GM06990 (cell line): ENCODE measurements at regions not wholly inside any gene's neighbourhood (a gene's known extent, or its start where the extent isn't known, plus 50 kb on each side); places are given as distances from the start of the nearest gene placed in this dataset.

Experiments used
- DNase-seq: peaks from one replicate; pipeline ENCODE4 v3.0.0-alpha.2; 2011; ENCODE audit not compliant: insufficient read length; ENCODE audit errors: extremely low read depth
- H3K27me3 ChIP-seq: replicated peaks from 2 replicates; pipeline ENCODE4 v1.6.0; 2011; ENCODE audit warnings: low read length; ENCODE audit not compliant: control insufficient read depth, insufficient read depth
- H3K36me3 ChIP-seq: 2 replicates; pipeline ENCODE4 v1.5.1; 2011; ENCODE audit warnings: low read length; ENCODE audit not compliant: control insufficient read depth, insufficient read depth
- H3K4me3 ChIP-seq: replicated peaks from 2 replicates; pipeline ENCODE4 v1.5.1; 2011; ENCODE audit warnings: low read depth, mild to moderate bottlenecking, control low read depth, low read length
- CTCF ChIP-seq: IDR thresholded peaks from 2 replicates; pipeline ENCODE4 v1.5.1; 2011; ENCODE audit warnings: low read length, control low read depth, mild to moderate bottlenecking, inconsistent platforms; ENCODE audit not compliant: insufficient read depth, poor library complexity, severe bottlenecking

- TF ChIP-seq CTCF: no peak
- no peaks in the 10 kb centered on the region for H3K27me3 ChIP-seq
- H3K4me3 ChIP-seq: no peak overlapping the region
- H3K36me3 ChIP-seq: no peaks in the 10 kb centered on the region
- no peak for DNase-seq
Observed at GRCh38 chr20:48017992-48018391, 232.7 kb upstream of the SULF2 start.

- no peaks in the 10 kb centered on the region for H3K36me3 ChIP-seq
- no peak for DNase-seq
- no peak for TF ChIP-seq CTCF
- H3K4me3 ChIP-seq: no peak overlapping the region
- H3K27me3 ChIP-seq: no peaks in the 10 kb centered on the region
Observed at GRCh38 chr20:48017509-48017908, 232.2 kb upstream of the SULF2 start.

GRCh38 chr20:48015943-48016723, 230.9 kb upstream of the SULF2 start:
- DNase-seq: no peak
- no peaks in the 10 kb centered on the region for H3K36me3 ChIP-seq
- TF ChIP-seq CTCF: no peak
- H3K27me3 ChIP-seq: no peaks in the 10 kb centered on the region
- no peak overlapping the region for H3K4me3 ChIP-seq

GRCh38 chr20:48015141-48015910, 230.0 kb upstream of the SULF2 start:
- Histone ChIP-seq H3K4me3 (no peak overlapping the region), H3K27me3 (no peaks in the 10 kb centered on the region), H3K36me3 (no peaks in the 10 kb centered on the region)
- DNase-seq: no peak
- no peak for TF ChIP-seq CTCF

GRCh38 chr20:48012401-48012974, 227.2 kb upstream of the SULF2 start:
- Histone ChIP-seq H3K27me3 (no peaks in the 10 kb centered on the region), H3K36me3 (no peaks in the 10 kb centered on the region), H3K4me3 (no peak overlapping the region)
- no peak for DNase-seq
- no peak for TF ChIP-seq CTCF
